NT2/D1 (cell line): ENCODE measurements at regions not wholly inside any gene's neighbourhood (a gene's known extent, or its start where the extent isn't known, plus 50 kb on each side); places are given as distances from the start of the nearest gene placed in this dataset.

Experiments
- YY1 ChIP-seq: IDR thresholded peaks from 2 replicates; pipeline ENCODE4 v1.6.1; 2011; ENCODE audit not compliant: insufficient read length, insufficient read depth
- ZNF274 ChIP-seq: IDR thresholded peaks from 2 replicates; pipeline ENCODE4 v1.6.1; 2011; ENCODE audit warnings: mild to moderate bottlenecking, low read depth, low read length

GRCh38 chr2:147031897-147032296, 812.9 kb upstream of the ACVR2A start:
- TF ChIP-seq YY1 (no peak), ZNF274 (no peak)
